ENCODE measurements at regions not wholly inside any gene's neighbourhood (a gene's known extent, or its start where the extent isn't known, plus 50 kb on each side); places are given as distances from the start of the nearest gene placed in this dataset.

GRCh38 chr9:135419106-135419505, 60.5 kb upstream of the PPP1R26 start:
- no peak for TF ChIP-seq CTCF (conservative IDR thresholded peaks at IDR 0.05)
- no peak overlapping the region for H3K27ac ChIP-seq

- TF ChIP-seq CTCF (conservative IDR thresholded peaks at IDR 0.05): no peak
- no peak overlapping the region for H3K27ac ChIP-seq
Observed at GRCh38 chr9:135422341-135422944, 57.1 kb upstream of the PPP1R26 start.

- H3K27ac ChIP-seq: no peak overlapping the region
- TF ChIP-seq CTCF (conservative IDR thresholded peaks at IDR 0.05): no peak
Observed at GRCh38 chr9:135423725-135424124, 55.9 kb upstream of the PPP1R26 start.

Data from VCaP (cell line).